GM19043 (cell line): ENCODE measurements at regions not wholly inside any gene's neighbourhood (a gene's known extent, or its start where the extent isn't known, plus 50 kb on each side); places are given as distances from the start of the nearest gene placed in this dataset.
"Not testable (repeated sequence)": the region's sequence is repeated elsewhere in the genome, so short reads cannot be mapped to it uniquely, and the experiment has no call there.

ENCODE experiments used
- ATAC-seq: cut with Tn5 transposase; IDR thresholded peaks from one replicate; pipeline ENCODE4 v1.9.1; 2021; ENCODE audit warnings: low read depth; ENCODE audit not compliant: unreplicated experiment

- ATAC-seq, result no peak
Measured at GRCh38 chr5:174645677-174646076, 78.7 kb upstream of the MSX2 start.

GRCh38 chr5:174648618-174649017, 75.8 kb upstream of the MSX2 start:
- ATAC-seq, result not testable (repeated sequence)

- no peak for ATAC-seq
Measured at GRCh38 chr5:174649391-174649790, 75.0 kb upstream of the MSX2 start.

- ATAC-seq, result no peak
Measured at GRCh38 chr5:174654442-174654841, 69.9 kb upstream of the MSX2 start.

- ATAC-seq, result no peak
Measured at GRCh38 chr5:174655351-174655750, 69.0 kb upstream of the MSX2 start.

- no peak for ATAC-seq
Measured at GRCh38 chr5:174664180-174664850, 60.1 kb upstream of the MSX2 start.

GRCh38 chr5:174665347-174665746, 59.0 kb upstream of the MSX2 start:
- no peak for ATAC-seq

- ATAC-seq, result no peak
Measured at GRCh38 chr5:174667526-174667925, 56.9 kb upstream of the MSX2 start.

GRCh38 chr5:174668349-174668748, 56.0 kb upstream of the MSX2 start:
- no peak for ATAC-seq
